ENCODE measurements at regions not wholly inside any gene's neighbourhood (a gene's known extent, or its start where the extent isn't known, plus 50 kb on each side); places are given as distances from the start of the nearest gene placed in this dataset.

GRCh38 chr4:185868983-185869382 lies 57.0 kb upstream of the SORBS2 start:
- Histone ChIP-seq H3K27me3 (no peaks in the 10 kb centered on the region), H3K4me3 (no peak overlapping the region), H3K9me3 (no peaks in the 10 kb centered on the region), H3K36me3 (no peaks in the 10 kb centered on the region), H3K4me1 (peaks cover 0 to 58% (median 15%) of the 10 kb centered on the region in 9 donors), H3K27ac (peak overlapping the region in 9 of 10 donors; percentile 26 to 88 (median 64))
- TF ChIP-seq, protein P1, sequence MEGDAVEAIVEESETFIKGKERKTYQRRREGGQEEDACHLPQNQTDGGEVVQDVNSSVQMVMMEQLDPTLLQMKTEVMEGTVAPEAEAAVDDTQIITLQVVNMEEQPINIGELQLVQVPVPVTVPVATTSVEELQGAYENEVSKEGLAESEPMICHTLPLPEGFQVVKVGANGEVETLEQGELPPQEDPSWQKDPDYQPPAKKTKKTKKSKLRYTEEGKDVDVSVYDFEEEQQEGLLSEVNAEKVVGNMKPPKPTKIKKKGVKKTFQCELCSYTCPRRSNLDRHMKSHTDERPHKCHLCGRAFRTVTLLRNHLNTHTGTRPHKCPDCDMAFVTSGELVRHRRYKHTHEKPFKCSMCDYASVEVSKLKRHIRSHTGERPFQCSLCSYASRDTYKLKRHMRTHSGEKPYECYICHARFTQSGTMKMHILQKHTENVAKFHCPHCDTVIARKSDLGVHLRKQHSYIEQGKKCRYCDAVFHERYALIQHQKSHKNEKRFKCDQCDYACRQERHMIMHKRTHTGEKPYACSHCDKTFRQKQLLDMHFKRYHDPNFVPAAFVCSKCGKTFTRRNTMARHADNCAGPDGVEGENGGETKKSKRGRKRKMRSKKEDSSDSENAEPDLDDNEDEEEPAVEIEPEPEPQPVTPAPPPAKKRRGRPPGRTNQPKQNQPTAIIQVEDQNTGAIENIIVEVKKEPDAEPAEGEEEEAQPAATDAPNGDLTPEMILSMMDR (IDR thresholded peaks at IDR 0.05) = no peak
- WGBS, 2 donors = 90 to 91% methylated on average over 3 of the region's 3 CpGs
- intact Hi-C loops (cut with DNase I) = loop anchor here in 3 of 10 donors (5.0 to 10.0 kb wide), 4 partner anchors 57 to 224 kb away; partner anchors contain the start of gene SORBS2 (in 1 of the 3)
- DNase-seq (no peak), ATAC-seq (no peak)

DNA sequence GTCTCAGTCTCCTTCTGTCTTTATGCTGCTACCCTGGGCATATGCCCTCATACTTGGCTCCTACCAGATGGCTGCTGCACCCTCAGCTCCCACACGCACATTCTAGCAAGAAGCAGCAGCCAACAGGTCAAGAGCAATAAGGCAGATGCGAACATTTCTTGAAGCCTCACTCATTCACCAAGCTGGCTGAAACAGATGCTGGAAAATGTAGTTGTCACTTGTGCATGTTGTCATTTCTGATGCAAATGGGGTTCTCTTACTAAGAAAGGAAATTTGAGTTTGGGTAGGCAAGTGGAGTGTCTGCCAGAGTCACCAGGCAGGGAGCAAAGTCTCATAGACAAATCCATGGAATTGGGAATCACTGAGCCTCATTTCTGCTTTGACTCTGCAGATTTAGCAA lies 57.4 kb upstream of the SORBS2 start:
- H3K36me3 ChIP-seq = no peaks in the 10 kb centered on the region
- 57 to 72% methylated on average over 2 of the region's 2 CpGs for WGBS, 2 donors
- intact Hi-C loops (cut with DNase I) = loop anchor here in 3 of 10 donors (5.0 to 10.0 kb wide), 4 partner anchors 57 to 225 kb away; partner anchors contain the start of gene SORBS2 (in 1 of the 3)
- peak overlapping the region in 8 of 10 donors; percentile 32 to 88 (median 66) for H3K27ac ChIP-seq
- ATAC-seq (peak in 6 of 8 donors; percentile 36 to 71 (median 58)), DNase-seq (no peak)
- H3K4me1 ChIP-seq = peaks cover 0 to 56% (median 13%) of the 10 kb centered on the region in 9 donors
- no peaks in the 10 kb centered on the region for H3K9me3 ChIP-seq
- no peaks in the 10 kb centered on the region for H3K27me3 ChIP-seq
- TF ChIP-seq, protein P1 (IDR thresholded peaks at IDR 0.05) = no peak
- no peak overlapping the region for H3K4me3 ChIP-seq

GRCh38 chr4:185870366-185870765 lies 58.4 kb upstream of the SORBS2 start:
- 42 to 59% methylated on average over 14 of the region's 14 CpGs for WGBS, 2 donors
- peak overlapping the region in 9 of 10 donors; percentile 11 to 88 (median 66) for H3K27ac ChIP-seq
- H3K36me3 ChIP-seq = no peaks in the 10 kb centered on the region
- DNase-seq (peak in 1 of 2 donors; percentile 52), ATAC-seq (peak in 7 of 8 donors; percentile 47 to 82 (median 59))
- no peaks in the 10 kb centered on the region for H3K27me3 ChIP-seq
- H3K4me1 ChIP-seq = peaks cover 0 to 54% (median 9%) of the 10 kb centered on the region in 9 donors
- no peak overlapping the region for H3K4me3 ChIP-seq
- intact Hi-C loops (cut with DNase I) = no loop called here
- TF ChIP-seq, protein P1 (IDR thresholded peaks at IDR 0.05) = no peak
- no peaks in the 10 kb centered on the region for H3K9me3 ChIP-seq

DNA sequence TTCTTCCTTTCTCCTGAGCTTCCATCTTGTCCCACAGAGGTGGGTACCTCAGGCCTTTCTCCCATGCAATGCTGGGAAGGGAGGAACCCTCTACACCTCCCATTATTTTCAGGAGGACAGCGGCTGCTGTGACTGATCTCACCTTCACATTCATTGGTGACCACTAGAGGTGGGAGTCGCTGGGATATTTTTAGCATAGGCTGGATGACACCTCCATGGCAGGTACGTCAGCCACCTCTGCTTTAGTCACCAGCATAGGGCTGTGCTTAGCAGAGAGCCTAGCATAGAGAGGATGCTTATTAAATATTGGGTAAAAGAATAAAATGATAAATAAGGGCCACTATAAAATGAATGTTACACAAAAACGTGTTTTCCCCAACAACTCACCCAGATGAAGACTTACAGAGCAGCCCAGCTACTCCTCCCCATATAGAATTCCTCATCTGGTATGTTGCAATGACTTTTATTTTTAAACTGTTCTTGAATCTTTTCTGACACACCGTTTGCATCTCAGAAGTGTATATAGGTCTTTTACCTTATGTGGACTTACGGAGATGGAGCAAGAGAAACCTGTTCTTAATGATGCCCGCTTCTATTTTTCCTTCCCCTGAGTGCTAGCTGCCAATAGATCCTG lies 60.9 kb upstream of the SORBS2 start:
- Histone ChIP-seq H3K4me3 (no peak overlapping the region), H3K36me3 (no peaks in the 10 kb centered on the region), H3K4me1 (peaks cover 0 to 34% (median 6%) of the 10 kb centered on the region in 9 donors), H3K27me3 (no peaks in the 10 kb centered on the region), H3K9me3 (no peaks in the 10 kb centered on the region), H3K27ac (no peak overlapping the region)
- TF ChIP-seq, protein P1 (IDR thresholded peaks at IDR 0.05) = no peak
- WGBS, 2 donors = 75 to 78% methylated on average over 7 of the region's 7 CpGs
- intact Hi-C loops (cut with DNase I) = no loop called here
- ATAC-seq = peak in 2 of 8 donors; percentile 35 to 70
- no peak for DNase-seq
